ENCODE measurements at regions not wholly inside any gene's neighbourhood (a gene's known extent, or its start where the extent isn't known, plus 50 kb on each side); places are given as distances from the start of the nearest gene placed in this dataset.

DNA sequence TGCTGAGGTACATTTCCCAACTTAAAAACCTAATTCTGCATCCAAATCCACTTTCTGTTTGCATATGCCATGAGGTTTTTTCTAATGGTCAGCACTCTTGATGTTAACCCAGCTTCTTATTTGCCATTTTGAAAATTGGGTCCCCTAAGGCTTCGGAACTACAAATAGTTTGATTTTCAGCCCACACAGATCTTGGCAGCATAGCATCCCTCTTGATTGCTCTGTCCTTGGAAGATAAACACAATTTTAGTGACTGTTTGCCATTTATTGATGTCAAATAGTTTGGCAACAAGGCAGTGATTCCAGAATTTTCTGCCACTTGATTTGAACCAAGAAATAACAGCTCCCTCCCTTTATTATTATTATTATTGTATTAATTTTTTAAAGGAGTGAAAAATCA, 696.9 kb downstream of the RAB28 start:
- TF ChIP-seq, protein P1, sequence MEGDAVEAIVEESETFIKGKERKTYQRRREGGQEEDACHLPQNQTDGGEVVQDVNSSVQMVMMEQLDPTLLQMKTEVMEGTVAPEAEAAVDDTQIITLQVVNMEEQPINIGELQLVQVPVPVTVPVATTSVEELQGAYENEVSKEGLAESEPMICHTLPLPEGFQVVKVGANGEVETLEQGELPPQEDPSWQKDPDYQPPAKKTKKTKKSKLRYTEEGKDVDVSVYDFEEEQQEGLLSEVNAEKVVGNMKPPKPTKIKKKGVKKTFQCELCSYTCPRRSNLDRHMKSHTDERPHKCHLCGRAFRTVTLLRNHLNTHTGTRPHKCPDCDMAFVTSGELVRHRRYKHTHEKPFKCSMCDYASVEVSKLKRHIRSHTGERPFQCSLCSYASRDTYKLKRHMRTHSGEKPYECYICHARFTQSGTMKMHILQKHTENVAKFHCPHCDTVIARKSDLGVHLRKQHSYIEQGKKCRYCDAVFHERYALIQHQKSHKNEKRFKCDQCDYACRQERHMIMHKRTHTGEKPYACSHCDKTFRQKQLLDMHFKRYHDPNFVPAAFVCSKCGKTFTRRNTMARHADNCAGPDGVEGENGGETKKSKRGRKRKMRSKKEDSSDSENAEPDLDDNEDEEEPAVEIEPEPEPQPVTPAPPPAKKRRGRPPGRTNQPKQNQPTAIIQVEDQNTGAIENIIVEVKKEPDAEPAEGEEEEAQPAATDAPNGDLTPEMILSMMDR (IDR thresholded peaks at IDR 0.05): no peak
- TF ChIP-seq POLR2A (IDR thresholded peaks at IDR 0.05): no peak
